GM10248 (cell line): ENCODE measurements at regions not wholly inside any gene's neighbourhood (a gene's known extent, or its start where the extent isn't known, plus 50 kb on each side); places are given as distances from the start of the nearest gene placed in this dataset.

Experiments used
- CTCF ChIA-PET: fragments of 300-600 bp; sonication (Branson Sonifier 250); formaldehyde crosslinking; extraction: SDS; loops from one replicate; lab custom pipeline; 2021; ENCODE audit warnings: antibody characterized with exemption; lab: Yijun Ruan, JAX
- POLR2A ChIA-PET: fragments of 350-650 bp; sonication (Branson Sonifier 250); formaldehyde crosslinking; extraction: SDS; loops from one replicate; lab custom pipeline; 2020; ENCODE audit warnings: antibody characterized with exemption; lab: Yijun Ruan, JAX
- DNase-seq: peaks from one replicate; pipeline ENCODE4 v3.0.0; 2012; ENCODE audit errors: extremely low spot score
- TF ChIP-seq, protein P1 (sequence below): IDR thresholded peaks from 2 replicates; pipeline ENCODE4 v1.5.1; 2012; ENCODE audit warnings: mild to moderate bottlenecking, low read depth; ENCODE audit errors: extremely low read depth, missing control alignments, control extremely low read depth

DNA sequence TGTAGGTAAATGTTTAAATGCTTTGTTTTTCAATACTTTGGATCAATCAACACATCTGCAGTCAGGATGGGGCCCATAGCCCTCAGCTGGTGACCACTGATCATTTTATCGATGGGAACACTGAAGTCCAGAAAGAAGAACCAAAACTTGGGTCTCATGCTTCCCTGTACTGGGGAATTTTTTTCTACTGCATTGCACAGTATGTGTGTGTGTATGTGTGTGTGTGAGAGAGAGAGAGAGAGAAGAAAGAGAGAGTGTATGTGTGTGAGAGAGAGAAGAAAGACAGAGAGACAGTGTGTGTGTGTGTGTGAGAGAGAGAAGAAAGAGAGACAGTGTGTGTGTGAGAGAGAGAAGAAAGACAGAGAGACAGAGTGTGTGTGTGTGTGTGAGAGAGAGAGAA is 202.9 kb upstream of the MSX2 start:
- TF ChIP-seq, protein P1, sequence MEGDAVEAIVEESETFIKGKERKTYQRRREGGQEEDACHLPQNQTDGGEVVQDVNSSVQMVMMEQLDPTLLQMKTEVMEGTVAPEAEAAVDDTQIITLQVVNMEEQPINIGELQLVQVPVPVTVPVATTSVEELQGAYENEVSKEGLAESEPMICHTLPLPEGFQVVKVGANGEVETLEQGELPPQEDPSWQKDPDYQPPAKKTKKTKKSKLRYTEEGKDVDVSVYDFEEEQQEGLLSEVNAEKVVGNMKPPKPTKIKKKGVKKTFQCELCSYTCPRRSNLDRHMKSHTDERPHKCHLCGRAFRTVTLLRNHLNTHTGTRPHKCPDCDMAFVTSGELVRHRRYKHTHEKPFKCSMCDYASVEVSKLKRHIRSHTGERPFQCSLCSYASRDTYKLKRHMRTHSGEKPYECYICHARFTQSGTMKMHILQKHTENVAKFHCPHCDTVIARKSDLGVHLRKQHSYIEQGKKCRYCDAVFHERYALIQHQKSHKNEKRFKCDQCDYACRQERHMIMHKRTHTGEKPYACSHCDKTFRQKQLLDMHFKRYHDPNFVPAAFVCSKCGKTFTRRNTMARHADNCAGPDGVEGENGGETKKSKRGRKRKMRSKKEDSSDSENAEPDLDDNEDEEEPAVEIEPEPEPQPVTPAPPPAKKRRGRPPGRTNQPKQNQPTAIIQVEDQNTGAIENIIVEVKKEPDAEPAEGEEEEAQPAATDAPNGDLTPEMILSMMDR: no peak
- CTCF ChIA-PET: no interaction called here
- POLR2A ChIA-PET: no interaction called here
- DNase-seq: no peak

- CTCF ChIA-PET: no interaction called here
- no peak for DNase-seq
- TF ChIP-seq, protein P1: no peak
- POLR2A ChIA-PET: no interaction called here
Observed at GRCh38 chr5:174522480-174523260, 201.7 kb upstream of the MSX2 start.

DNA sequence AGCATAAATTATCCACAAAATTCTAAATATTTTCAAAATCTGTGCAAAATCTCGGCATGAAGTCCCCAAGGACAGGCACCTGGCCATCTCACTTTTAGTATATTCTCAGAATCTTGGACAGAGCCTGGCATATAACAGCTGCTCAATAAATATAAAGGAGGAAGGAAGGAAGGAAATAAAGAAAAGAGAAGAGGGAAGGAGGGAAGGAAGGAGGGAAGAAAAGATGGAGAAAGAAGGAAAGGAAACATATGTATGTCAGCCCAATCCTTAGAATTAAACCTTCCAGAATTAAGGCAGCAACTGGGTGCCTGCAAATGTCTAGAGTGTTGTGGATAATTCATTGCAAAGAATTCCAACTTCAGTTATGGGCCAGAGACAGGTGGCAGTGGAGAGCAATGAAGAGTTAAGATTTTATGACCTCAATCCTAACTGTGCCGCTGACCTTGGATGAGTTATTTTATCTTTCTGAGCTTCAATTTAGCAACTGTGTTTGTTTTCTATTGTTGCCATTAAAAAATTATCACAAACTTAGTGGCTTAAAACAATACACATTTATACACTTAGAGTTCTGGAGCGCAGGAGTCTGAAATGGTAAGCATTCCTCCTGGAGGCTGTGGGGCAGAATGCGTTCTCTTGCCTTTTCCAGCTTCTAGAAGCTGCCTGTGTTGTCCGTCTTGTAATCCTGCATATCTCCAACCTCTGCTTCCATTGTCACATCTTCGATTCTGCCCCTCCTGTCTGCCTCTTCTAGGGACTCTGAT is 200.9 kb upstream of the MSX2 start:
- TF ChIP-seq, protein P1: no peak
- ChIA-PET POLR2A (no interaction called here), CTCF (no interaction called here)
- no peak for DNase-seq

DNA sequence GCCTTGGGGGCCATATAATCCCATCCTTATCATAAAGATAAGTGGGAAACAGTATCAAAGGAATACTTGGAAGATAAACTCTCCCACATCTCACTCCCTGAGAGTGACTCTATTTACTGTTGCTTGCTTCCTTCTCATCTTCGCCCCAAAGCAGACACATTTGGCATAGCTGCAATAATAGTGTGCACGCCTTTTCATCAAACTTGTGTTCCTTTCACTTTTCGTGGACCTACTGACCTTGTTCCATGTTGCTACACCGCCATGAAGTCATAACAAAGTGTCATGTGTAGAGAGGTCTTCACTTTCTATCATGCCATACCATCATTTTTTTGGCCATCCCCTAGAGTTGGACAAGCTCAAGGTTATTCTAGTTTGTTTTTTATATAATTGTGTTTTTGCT is 200.0 kb upstream of the MSX2 start:
- TF ChIP-seq, protein P1: no peak
- ChIA-PET POLR2A (no interaction called here), CTCF (no interaction called here)
- DNase-seq: no peak

GRCh38 chr5:174526177-174526576 is 198.2 kb upstream of the MSX2 start:
- CTCF ChIA-PET: no interaction called here
- no peak for DNase-seq
- POLR2A ChIA-PET: no interaction called here
- TF ChIP-seq, protein P1: no peak

DNA sequence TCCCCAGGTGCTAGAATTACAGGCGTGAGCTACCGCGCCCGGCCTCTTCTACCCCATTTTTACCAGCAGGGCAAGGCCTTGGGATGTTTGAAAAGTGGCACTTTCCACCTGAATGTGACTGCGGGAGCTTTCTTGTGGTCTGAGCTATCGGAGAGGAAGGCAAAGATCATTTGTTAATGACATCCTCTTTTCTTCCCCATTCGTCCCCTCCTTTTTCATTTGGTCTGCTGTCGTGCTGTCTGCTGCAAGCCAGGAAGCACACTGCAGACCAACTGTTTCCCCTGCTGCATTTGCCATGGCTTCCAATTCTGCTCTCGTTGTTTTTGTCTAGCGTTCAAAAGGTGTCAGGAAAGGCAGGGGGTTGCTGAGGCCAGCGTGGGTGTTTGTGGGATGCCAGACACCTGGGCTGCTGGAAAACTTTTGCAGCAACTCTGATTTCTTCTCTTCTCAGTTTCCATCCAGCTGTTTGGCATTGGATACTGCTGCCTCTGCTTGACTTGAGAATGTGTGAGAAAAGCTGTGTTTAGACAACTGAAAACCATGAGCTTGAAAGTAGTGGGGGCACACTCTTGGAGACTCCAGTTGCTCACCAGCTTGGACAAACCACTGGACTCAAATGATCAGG is 196.4 kb upstream of the MSX2 start:
- TF ChIP-seq, protein P1: no peak
- ChIA-PET CTCF (no interaction called here), POLR2A (no interaction called here)
- no peak for DNase-seq
